Fibroblast of skin of back (primary cell): ENCODE measurements at regions not wholly inside any gene's neighbourhood (a gene's known extent, or its start where the extent isn't known, plus 50 kb on each side); places are given as distances from the start of the nearest gene placed in this dataset.

Source experiments
- DNase-seq: peaks from one replicate; pipeline ENCODE4 v3.0.0-alpha.2; 2013

DNA sequence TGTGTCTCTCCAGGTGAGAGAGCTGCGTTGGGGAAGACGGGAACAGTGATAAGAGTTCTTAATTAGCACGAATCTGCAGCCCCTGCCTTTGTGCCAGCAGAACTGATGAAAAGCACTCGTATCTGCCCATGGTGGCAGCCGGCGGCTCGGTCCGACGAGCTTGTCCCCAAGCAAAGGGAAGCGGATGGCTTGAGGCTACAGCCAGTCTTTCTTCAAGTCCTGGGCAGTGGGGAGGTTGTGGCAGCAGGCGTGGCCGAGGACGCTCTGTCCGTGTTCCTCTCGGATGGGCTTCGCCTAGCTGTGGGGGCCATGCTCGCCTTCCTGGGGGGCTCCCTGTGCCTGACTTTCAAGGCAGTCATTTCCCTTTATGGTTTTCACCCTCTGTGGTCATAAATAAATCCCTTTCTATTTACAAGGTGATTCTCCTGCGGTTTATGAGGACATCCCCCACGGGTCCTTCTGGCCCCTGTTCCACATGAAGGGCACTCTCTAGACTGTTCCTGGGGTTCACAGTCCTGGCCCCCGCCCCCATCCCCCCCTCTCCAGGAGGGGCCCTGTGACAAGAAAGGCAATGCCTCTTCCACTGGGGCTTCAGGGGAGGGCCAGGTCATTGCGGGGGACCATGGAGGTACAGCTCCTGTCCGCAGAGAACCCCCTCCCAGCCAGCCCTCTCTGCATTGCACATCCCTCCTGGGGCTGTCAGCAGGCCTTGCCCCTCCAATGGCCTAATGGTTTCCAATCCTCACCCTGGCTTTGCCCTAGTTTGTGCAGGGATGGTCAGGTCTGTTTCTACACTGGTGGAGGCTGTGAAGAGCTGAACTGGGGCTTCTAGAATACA is 1212.3 kb downstream of the BRD1 start:
- DNase-seq = no peak

DNA sequence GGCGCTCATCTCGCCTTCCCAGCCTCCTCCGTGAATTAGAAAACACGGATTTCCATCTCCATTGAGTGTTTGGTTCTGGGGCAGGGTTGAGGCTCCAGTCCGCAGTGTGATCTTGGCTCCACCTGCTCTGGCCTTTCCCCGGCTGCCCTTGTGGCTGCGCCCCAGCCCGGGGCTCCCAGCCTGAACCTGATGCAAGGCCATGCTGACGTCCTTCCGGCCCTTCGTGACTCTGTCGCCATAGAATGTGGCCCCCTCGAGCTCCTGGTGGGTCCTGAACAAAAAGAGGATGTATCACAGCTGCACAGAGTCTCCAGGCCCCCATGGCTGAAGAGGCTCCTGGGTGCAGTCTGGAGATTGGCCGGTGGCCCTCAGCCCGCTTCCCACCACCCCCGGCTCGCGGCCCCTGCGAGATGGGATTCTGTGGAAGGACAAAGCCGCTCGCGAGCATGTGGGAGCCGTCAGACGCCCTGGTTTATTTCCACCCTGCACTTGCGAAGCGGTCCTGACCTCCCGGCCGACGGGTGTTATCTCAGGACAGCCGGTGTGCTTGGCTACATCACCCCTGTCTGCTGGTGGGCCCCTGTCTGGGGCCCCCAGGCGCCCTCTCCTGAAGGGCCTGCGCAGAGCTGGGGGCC is 1214.0 kb downstream of the BRD1 start:
- DNase-seq = no peak

DNA sequence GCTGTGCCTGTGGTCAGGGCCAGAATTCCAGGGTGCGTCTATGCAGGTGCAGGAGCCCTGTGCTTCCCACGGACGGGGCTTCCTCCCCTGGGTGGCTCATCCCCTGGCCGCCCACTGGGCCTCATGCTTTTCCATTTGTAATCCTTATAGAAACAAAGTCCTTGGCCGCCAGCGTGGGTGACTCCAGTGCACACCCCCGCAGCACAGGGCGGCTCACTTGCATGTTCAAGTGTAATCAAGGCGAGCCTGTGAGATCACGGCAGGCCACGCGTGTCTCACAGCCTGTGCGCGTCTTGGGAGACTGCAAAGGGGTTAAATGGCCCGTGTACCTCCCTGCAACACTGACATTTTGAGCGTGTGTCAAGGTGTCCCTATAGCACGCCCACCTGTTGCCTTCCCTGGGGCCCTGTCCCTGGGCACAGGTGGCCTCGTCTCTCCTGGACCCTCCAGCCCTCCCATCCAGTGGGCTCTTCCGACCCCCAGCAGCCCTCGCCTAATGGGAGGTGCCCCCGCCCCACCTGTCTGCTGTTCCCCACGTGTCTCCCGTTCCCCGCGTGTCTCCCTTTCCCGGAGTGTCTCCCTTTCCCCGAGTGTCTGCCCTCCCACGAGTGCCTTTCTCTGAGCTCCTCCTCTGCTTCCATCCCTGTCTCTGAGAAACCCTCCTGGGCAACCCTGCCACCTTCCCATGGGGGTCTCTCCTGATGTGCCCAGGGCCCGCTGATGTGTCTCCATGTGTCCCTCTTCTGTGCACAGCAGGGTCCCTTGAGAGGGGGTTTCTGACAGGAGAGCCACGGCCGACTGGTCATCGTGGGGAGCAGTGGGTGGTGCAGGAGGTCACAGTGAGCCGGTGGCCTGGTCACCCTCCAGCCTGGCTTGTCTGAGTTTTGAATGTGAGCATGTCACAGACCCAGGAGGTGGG is 1215.3 kb downstream of the BRD1 start:
- DNase-seq = no peak

DNA sequence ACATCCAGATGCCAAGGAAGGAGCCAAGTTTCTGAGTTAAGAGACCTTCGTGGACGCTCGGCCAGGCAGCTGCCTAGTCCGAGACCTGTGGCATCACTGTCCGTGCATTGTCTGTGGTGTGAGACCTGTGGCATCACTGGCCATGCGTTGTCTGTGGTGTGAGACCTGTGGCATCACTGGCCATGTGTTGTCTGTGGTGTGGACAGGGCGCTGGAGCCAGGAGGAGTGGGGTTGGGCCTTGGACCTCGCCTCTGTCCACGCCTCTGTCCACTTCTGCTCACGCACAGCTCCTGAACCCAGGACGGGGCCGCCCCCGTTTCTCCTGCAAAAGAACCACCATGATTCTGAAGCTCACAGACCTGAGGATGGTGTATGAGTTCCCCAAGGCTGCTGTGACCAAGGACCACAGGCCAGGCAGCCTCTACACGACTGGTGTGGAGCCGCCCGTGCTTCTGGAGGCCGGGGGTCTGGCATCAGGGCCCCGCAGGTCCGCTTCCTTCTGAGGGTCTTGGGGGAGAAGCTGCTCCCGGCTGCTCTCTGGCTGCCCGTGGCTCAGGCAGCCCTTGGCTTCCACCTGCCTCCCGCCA is 1218.3 kb downstream of the BRD1 start:
- DNase-seq = no peak

DNA sequence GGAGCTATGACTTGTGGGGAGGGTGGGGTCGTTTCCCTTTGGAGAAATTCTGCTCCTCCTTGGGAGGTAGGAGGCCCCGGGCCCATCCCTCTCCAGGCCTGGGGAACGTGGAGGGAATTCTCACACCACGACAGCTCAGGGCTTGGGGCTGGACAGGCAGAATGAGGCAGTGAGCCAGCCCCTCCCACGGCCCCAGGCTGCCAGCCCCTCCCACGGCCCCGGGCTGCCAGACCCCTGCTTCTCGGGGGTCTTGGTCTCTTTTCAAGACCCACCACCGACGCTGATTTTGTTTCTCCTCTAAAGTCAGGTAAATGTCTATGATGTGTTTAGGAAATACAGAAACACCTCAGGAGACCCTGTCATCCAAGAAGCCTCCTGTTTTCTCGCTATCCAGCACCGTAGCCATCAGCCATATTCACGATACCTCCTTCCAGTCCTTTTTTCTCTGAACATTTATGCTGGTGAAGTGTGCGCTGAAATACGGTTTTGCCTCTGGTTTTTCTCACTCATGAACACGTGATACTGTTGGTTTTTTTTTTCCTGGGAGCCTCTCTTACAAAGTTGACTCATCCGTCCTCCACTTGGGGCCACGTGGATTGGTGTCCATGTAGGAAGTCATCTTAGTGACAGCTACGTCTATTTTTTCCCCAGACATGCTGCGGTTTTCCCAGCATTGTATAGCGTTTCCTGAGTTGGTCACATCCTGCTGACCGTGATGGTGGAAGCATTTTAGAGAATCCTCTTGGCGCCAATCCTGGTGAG is 1219.6 kb downstream of the BRD1 start:
- DNase-seq = peak; percentile 77

DNA sequence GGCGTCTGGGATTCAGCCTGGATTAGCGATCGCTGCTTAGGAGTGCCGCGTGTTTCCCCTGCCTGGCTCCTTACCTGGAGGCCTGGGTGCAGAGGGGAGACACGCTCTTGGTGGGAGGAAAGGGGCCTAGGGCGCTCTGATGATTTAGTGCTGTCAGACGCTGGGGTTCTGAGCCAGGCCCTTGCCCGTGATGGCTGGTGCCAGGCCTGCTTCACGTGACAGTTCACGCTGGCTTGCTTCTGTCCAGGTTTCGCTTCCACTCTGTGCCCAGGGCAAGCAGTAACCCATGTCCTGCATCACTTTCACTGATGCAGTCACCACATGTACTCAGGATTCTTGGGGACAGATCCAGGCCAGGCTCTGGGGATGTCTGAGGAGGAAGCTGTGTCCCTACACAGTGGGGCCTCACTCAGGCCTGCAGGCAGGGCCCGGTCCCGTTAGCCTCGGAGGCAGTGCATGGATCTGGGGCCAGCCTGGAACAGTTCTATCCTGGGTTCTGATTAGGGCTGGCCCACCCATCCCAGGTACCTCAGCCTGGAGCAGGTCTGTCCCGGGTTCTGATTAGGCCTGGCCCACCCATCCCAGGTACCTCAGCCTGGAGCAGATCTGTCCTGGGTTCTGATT is 1220.9 kb downstream of the BRD1 start:
- DNase-seq = no peak

DNA sequence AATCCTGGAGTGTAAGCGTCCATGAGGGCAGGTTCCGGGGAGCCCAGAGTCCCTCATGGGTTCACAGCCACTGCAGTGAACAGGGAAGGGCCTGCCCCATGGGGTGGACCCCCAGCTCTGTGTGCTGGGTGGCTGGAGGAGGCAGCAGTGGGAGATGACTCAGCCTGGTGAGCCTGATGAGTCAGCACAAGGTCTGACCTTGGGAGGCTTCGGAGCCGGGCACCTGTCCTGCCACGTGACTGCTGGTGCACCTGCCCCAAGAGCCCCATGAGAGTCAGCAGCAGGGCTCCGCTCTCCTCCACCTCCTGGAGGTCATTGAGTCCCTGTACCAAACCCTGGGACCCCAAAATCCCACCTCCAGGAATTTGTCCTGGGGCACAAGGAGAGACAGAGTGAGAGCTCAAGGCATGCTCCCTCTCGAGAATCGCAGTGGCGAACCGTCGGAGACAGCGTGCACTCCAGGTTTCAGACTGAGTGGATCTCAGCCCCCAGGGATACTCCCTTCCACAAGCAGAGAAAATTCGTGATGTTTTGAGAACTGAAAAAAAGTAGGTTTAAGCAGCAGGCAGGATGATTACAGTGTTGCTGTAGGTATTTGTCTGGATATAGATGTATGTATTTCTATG is 1221.7 kb downstream of the BRD1 start:
- DNase-seq = peak; percentile 33

DNA sequence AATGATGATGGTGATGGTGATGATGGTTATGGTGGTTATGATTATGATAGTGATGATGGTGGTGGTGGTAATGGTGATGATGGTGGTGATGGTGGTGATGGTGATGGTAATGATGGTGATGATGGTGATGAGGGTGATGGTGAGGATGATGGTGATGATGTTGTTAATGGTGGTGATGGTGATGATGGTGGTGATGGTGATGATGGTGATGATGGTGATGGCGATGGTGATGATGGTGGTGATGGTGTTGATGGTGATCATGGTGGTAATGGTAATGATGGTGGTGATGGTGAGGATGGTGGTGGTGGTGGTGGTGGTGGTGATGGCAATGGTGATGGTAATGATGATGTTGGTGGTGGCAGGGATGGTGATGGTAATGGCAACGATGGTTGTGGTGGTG is 1222.5 kb downstream of the BRD1 start:
- DNase-seq = no peak

DNA sequence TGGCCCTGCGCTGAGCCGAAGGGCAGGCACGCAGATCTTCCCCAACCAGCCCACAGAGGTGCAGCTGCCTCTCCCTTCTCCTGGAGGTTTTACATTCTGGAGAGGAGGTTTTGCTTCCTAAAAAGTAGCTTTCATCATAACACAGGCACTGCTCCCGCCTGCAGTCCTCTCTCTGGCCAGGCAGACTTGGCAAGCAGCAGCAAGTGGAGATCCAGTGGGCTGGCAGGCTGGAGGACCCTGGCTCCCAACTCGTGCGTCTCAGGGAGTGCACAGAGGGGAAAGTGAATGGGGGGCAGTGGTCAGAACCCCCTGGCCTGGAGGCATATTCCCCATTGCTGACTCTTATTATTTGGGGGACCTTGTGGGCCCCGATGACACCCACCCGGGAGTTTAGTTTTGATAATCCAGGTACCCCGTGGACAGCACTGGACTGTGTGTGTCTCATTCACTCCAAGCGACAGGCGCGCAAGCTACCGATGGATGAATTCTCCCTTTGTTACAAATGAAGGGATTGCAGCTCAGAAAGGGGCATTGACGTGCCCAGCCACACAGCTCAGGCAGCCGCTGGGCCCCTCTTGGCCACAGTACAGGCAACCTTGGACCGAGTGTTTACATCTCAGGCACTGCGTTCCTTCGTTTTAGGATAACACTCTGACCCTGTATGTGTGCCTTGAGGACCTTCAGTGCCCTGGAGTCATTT is 1223.9 kb downstream of the BRD1 start:
- DNase-seq = no peak

DNA sequence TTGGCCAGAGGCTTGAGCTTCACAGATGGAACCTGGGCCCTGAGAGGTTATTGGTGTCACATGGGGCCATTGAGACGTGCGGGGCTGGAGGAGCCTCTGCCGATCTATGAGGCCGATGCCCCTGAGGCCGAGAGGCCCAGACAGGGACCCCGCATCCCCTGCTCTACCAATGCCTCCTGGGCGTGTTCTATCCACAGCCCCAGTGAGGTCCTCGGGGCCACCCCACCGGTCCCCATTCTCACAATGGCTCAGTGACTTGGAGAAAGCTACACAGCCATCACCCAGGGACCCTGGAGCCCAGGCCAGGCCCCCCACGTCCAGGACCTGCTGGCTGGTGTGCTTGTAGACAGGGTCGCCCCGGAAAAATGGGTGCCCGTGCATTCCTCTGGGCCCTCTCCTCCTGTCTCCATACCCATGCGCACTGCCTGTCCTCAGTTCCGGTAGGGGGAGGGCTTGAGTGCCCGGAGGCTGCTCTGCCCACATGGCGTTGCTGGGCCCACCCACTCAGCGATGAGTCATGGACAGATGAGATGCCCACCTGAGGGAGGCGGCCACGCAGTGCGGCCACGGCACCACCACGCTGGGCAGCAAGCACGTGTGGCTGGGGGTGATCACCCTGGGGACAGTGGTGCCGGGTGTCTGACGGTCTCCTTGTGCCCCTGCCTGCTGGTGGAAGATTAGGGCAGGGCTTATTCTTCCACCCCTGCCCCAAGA is 1224.7 kb downstream of the BRD1 start:
- DNase-seq = no peak

DNA sequence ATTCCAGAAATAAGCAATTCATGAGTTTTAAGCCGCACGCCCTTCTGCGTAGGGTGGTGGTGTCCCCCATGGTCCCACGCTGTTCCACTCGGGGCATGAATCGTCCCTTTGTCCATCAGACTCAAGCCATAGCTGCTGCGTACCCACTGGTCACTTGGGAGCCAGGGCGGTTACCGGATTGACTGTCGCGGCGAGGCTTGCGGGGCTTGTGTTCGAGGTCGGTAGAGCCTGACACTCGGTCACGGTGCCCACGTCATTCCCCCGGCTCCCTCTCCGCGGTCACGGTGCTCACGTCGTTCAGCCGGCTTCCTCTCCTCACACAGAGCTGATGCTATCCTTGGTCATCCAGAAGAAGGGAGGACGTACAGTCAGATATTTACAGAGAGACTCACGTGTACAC is 1227.0 kb downstream of the BRD1 start:
- DNase-seq = no peak

DNA sequence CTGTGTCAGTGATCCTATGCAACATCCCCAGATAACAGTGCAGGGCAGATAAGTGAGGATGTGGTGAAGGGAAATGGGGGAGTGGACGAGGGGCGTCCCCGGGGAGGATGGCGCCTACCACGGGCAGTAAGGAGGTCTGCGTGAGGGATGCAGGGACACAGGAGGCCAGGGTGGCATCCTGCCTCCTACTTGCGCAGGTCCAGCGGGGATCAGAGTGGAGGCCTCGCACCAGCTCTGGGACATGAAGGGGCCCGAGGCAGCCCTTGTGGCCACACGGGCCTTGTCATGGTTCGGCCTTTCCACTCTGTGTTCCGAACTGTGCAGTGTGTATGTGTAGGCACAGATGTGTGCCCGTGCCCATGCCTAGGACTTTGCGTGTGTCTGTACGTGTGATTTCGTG is 1227.5 kb downstream of the BRD1 start:
- DNase-seq = no peak

DNA sequence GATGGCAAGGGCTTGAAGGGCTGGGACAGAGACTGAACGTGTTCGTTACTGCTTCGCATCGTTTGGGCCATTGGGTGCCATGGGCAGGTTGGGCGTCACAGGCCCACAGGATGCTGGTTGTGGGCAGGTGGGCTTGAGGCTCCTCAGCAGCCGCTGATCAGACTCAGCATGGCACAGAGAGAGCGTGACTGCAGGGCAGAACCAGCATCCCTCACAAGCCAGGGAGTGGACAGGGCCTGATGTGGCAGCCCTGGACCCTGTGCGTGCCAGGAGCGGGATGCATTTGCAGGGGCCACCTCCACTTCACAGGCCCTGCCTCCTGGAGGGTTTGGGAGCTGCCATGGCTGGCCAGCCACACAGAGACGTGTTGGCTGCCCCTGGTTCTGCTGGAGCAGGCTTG is 1228.3 kb downstream of the BRD1 start:
- DNase-seq = no peak

DNA sequence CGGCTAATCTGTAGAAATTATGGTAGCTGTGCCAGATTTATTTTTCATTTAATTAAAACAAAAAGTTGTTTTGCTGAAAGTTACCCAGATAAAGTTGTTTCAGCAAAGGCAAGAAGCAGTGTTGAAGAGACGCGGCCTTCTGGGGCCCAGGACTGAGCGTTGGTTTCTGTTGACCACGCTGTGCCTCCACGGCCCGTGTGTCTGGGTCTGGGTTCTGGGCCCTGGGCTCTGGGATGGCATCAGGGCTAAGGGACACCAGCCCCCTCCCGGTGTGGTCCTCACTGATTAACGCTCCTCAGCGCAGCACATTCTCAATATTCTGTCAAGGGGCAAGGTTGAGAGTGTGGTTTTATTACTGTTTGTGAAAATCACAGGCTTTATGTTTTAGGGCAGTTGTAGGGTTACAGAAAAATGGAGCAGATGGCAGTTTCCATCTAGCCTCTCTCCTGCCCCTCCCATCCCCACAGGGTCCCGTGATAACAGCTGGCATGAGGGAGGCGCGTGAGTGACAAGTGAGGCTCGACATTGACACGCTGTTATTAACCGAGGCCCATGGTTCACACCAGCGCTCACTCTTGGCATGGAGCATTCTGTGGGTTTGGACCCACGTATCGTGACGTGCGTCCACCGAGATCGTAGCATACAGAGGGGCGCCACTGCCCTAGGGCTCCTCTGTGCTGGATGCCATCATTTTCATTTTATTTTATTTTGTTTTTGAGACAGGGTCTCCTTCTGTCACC is 1231.4 kb downstream of the BRD1 start:
- no peak for DNase-seq

DNA sequence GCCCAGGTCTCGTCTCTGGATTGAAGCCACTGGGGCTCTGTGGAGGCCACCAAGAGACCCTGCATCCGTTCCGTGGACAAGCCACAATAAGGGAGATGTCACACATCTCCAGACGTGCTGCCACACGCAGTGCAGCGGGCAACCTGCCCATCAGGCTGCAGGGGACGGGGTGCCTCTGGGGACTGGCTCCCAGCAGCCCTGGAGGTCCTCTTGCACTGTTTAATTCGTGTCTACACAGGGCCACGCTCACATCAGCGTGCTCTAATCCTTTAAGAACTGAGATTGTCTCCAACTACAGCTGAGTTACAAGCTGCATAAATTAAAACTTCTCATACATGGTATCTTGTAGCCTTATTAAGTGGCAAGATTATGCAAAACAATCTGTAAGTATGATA is 1232.2 kb downstream of the BRD1 start:
- DNase-seq = no peak

DNA sequence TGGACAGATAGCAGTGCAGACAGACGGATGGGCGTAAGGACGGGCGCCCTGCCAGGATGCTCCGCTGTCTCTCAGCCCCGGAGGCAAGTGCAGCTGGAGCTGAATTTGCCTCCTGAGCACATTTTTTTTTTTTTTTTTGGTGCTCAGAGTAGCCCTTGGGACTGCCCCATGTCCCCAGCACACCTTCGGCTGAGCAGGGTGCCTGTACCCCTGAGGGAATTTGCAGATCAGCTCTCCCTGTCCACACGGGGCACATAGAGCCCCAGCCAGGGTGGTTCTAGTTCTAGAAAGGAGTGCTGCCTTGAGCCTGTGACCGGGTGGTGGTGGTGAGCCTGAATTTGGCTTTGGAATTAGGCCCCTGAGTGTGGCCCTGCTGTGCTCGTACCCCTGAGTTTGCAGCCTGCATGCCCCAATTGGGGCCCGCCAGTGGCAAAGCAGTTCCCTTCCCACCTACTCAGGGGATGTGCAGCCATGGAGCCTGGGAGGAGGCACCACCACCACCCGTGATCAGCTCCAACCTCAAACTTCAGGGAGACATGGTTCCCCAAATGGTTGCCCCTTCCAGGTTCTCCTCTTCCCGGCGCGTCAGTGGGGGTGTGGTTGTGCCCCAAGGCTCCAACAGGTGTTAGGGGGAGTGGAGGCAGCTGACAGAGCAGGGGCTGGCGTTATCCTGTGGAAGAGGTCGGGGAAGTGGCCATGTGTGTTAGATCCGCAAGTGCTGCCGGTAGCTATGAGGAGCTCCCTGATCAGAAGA is 1232.7 kb downstream of the BRD1 start:
- DNase-seq = no peak

DNA sequence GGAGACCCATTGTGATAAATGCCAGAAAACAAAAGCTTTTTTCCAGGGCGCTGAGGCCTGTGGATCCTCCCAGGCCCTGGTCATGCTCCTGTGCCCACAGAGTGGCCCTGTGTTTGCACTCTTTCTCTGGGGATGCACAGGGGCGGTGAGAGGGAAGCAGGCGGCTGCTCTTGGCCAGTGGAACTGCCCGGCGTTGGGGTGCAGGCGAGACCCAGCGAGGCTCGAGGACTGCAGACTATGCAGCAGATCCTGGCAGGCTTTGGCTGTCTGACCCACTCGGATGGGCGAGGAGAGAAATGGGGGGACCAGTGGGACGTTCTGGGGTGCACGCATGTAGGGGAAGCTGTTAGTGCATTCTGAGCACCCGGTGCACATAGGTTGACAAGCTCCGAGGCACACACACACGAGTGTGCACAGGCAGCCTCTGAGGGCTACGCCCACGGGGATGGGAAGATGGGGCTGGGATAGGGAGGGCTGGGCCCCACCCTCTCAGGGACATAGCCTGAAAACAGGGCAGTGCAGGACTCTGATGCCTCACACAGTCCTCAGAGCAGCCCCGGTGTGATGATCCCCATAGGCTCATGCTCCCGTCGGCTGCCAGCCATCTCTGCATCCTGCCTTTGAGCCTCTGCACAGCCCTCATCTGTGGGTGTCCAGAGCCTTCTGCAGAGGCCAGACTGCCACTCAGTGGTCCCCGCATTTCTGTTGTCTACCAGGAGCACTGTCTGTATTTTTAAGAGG is 1233.5 kb downstream of the BRD1 start:
- no peak for DNase-seq

DNA sequence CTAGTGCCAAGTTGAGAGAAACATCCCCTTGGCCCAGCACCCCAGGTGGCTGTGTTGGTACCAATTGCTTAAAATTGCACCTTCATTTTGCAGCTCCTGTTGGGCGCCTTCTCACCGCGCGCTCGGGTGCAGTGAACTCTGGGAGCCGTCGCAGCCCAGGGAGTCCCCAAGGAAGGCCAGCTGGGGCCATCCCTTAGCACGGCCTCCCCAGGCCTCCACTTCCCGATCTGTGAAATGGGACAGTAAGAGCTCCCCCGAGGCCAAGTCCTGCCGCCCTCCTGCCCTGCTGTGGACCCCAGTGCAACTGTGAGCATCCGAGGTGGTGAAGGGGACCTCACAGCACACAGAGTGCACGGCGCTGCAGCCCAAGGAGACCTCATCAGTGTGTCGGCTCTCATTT is 1234.1 kb downstream of the BRD1 start:
- DNase-seq = no peak
